ENCODE measurements at regions not wholly inside any gene's neighbourhood (a gene's known extent, or its start where the extent isn't known, plus 50 kb on each side); places are given as distances from the start of the nearest gene placed in this dataset.

DNA sequence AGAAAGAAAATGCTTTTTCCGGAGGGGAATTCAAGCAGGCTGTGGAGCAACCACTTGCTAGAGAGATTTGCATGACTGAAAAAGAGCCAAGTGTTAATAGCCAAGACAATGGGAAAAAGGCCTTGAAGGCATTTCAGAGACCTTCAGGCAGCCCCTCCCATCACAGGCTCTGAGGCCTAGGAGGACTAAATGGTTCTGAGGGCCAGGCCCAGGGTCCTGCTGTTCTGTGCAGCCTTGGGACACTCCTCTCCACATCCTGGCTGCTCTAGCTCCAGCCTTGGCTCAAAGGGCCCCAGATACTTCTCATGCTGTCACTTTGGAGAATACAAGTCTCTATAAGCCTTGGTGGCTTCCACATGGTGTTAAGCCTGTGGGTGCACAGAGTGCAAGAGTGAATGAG is 81.8 kb downstream of the B3GNT2 start:
- no peak overlapping the region for H3K4me3 ChIP-seq (ENCODE audit: low read depth, low read length)
- TF ChIP-seq, protein P1, sequence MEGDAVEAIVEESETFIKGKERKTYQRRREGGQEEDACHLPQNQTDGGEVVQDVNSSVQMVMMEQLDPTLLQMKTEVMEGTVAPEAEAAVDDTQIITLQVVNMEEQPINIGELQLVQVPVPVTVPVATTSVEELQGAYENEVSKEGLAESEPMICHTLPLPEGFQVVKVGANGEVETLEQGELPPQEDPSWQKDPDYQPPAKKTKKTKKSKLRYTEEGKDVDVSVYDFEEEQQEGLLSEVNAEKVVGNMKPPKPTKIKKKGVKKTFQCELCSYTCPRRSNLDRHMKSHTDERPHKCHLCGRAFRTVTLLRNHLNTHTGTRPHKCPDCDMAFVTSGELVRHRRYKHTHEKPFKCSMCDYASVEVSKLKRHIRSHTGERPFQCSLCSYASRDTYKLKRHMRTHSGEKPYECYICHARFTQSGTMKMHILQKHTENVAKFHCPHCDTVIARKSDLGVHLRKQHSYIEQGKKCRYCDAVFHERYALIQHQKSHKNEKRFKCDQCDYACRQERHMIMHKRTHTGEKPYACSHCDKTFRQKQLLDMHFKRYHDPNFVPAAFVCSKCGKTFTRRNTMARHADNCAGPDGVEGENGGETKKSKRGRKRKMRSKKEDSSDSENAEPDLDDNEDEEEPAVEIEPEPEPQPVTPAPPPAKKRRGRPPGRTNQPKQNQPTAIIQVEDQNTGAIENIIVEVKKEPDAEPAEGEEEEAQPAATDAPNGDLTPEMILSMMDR (IDR thresholded peaks at IDR 0.05; ENCODE audit: low read depth, low read length), result no peak
